HG03460 (cell line): ENCODE measurements at regions not wholly inside any gene's neighbourhood (a gene's known extent, or its start where the extent isn't known, plus 50 kb on each side); places are given as distances from the start of the nearest gene placed in this dataset.

Experiments used
- ATAC-seq: cut with Tn5 transposase; IDR thresholded peaks from one replicate; pipeline ENCODE4 v1.9.1; 2021; ENCODE audit not compliant: unreplicated experiment

DNA sequence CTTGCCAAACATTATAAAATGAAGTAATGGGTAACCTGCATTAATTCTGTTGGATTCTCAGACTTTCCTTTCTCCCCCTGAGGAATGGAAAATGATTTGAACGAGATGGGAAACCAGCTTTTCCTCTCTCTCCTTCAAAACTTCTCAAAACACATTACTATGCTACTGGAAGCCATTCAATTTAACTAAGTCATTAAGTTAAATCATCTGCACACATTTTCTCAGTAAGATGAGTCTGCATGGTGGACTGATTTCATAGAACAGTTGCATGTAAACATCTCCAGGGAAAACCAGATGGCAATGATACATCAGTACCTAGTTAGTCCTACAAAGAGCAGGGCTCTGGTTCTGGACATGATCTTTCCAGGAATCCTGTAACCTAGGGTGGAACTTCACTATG is 59.9 kb downstream of the BMP4 start:
- ATAC-seq: no peak

DNA sequence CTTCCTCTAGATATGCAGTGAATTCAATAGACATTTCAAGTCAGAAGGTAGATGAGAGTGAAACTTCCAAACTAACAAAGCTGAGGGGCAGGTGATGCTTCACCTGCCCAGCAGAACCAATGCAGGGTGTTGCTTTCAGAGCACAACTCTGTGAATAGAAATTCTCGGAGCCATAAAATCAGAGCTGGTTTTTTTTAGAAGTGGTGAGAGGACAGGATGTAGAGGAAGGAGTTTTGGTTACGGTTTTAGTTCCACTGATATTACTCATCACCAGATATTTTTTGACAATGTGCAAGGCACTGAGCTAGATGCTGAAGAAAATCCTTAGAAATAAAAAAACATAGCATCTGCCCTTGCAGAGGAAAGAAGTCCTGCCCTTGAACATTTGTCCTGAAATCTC is 62.2 kb downstream of the BMP4 start:
- peak; percentile 59 for ATAC-seq

DNA sequence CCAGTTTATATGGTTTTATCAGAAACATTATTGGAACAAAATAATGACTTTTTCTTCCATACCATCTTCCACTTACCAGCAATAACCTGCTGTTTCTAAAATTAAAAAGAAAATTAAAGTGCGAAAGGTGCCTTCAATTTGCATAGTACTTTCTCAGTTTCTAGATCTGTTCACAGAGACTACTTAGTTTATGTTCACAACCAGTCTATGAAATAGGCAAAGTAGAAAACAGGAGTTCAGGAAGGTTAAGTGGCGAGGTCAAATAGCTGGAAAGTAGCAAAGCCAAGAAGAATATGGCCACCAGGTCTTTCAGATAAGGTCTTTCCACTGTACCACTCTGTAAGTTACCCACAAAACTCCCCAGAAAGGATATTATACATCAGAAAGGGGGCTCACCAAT is 63.3 kb downstream of the BMP4 start:
- no peak for ATAC-seq

DNA sequence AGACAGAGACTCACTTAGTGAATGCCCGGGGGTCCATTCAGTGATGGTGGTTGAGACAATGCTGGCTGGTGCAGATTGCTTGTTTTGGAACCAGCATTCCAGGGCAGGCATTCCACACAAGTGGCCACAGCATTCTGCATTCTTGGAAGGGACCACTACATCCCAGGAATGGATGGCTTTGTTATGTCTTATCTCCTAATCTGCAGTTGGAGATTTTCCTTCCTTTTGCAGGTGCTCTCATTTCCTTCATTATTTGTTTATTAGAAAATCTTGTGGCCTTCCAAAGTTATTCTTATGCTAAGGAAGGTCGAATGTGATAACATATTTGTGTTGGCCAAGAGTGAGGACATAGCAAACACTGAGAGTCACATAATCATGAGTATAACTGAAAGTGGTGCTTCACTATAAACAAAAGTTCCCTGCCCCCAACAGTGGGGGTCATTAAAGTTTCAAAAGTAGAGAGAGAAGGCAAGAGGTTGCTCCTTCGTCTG is 66.0 kb downstream of the BMP4 start:
- no peak for ATAC-seq

DNA sequence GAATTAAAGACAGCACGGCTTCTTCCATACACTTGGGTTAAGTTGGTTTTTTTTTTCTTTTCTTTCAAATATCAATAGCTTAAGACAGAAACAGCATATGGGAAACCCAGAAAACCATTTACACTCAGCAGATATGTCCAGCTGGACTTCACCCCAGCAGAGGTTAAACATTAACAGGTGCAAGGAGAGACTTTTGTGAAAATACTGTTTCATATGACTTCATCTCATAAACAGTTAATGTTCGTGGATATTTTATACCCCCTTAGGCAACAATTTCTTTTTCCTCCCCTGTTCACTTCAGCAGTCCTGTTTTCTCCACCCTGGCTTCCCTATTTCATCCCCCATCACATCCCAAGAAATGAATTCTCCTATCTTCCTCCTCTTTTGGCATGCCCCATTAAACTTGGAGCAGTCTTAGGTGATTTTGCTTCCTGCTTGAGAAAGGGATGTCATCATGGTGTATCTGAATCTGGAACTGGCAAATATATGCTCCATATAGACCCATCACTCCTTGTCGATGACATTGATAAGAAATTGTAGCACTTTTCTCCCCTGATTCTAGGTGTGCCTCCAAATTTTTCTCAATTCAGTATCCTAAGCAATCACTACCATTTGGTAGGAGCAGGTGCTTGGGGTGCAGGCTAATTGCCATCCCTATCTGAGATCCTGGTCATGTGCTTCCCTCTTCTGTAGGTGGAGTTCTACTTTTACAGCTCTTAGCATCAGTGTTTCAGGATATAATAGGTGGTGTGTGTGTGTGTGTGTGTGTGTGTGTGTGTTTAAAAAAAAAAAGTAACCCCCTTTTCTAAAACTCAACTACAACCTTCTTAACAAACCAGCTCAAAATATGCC is 67.9 kb downstream of the BMP4 start:
- no peak for ATAC-seq

DNA sequence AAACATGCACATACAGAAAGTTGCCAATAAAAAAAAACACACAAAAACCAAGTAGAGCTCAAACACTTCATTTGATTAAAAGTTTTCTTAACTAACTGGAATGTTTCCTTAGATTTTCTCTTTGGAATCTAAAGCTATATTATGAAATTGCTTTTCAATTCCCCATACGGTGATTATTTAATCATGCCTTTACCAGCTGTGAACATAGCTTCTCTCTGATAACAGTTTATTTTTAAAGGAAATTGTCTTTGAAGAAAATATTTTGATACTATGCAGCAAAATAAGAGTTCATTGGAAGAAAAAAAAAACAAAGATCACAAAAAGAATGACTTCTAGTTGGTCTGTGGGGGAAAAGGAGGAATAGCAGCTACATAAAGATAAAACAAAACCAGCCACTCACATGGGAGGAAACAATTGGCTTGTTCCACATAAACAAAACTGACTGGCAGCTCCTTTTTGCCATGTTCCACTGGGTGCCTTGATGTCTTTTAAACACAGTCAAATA is 71.4 kb downstream of the BMP4 start:
- ATAC-seq: no peak

DNA sequence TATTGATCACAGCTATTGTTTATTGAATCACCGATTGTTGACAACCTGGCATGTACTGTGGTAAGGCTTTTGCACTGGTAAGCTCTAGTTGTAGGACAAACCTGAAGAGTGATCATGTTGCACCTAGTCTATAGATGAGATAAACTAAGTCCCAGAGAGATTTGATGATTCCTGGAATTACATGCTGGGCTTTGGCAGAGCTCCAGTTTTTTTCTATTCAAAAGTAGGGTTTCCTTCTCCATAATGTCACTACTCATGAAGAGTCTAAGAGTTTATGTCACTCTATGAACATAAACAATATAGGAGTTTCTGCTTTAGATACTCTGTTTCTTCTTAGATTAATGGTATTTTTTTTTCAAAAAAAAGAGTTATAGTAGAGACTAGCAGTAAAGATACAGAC is 72.0 kb downstream of the BMP4 start:
- ATAC-seq: no peak

DNA sequence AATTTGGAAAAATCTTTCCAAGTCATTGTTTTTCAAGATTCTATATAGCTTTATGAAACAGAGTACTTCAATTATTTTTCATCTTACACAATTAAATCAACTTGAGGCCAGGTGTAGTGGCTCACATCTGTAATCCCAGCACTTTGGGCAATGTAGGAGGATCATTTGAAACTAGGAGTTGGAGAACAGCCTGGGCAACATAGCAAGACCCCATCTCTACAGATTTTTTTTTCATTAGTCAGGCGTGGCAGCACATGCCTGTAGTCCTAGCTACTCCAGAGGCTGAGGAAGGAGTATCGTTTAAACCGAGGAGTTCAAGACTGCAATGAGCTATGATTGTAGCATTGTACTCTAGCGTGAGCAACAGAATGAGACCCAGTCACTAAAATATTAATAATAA is 72.9 kb downstream of the BMP4 start:
- no peak for ATAC-seq

DNA sequence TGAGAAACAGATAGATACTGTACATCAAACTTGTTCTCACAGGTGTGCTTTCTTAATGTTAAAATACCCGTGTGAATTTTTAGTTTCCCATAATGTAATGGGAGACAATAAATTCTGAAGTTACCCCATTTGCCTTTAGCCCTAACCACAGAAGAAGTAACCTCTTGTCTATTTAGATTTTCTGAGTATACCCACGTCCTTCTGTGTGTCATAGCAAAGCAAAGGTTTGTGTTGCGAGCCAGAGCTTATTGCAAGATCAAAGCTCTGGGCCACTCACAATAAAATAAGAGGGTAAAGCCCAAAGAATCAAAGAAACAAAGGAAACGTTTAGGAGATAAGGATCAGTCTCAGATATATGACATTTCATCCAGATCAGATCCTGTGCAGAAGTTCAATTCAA is 73.9 kb downstream of the BMP4 start:
- ATAC-seq: no peak

DNA sequence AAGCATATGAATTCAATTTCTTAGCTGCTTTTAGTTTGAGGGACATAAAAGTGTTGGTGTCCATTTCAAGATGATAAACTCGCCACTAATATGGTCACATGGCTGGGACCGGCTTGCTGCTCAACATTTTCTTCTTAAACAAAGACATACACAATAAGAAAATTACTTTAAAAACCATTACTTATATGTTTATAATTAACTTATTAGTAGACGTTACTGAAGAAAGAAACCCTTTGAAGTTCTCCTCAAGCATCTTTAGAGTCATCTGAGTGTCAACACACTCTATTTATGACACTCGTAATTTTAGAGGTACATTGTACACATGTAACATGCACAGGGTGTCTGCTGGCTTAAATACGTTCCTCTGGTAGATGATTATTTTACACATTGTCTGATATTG is 74.7 kb downstream of the BMP4 start:
- no peak for ATAC-seq

DNA sequence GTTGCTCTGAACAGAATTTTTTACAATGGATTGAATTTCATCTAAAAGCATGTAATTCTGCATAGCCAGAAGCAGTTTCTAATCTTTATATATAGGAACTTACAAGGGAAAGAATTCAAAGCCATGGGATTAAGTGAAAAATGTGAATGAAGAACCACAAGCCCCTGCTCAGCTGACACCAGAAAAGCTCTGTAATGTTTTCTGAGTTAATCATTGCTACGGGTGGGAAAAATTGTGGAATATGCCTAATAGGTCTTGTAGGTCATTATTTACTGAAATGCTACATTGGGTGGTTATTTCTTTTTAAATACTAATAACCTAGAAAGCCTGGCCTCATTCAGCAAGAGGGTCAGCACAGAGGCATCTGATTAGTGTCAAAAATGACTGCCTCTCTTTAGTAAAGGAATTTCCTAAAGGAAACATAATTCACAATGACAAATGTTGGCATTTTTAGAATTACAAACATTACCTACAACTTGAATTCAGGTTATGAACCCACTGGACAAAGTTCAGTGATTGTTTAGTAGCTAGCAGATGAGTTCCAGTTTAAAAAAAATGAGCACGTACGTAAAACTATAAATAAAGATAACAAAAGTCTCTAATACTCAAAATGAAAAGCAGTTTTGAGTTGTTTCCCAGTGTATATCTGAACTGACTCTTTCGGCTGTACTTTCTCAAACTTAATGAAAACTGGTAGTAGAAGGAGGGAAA is 75.3 kb downstream of the BMP4 start:
- no peak for ATAC-seq

DNA sequence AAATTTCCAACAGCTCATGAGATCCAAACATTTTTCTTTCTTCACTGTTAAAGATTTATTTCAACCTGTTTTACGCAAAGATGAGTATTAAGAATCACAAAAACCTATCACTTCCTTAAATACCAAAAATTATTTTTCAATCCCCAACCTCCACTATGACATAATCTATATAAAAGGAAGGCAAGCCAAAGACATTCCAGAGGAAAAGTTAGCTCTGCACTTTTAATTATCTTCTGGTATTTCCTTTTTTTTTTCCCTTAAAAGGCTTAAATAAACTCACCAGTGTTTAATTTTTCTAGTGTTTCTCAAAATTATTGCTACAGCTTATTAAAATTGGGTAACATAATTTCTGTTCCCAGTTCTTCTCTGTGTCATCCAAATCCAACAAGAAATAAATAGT is 75.9 kb downstream of the BMP4 start:
- ATAC-seq: no peak

DNA sequence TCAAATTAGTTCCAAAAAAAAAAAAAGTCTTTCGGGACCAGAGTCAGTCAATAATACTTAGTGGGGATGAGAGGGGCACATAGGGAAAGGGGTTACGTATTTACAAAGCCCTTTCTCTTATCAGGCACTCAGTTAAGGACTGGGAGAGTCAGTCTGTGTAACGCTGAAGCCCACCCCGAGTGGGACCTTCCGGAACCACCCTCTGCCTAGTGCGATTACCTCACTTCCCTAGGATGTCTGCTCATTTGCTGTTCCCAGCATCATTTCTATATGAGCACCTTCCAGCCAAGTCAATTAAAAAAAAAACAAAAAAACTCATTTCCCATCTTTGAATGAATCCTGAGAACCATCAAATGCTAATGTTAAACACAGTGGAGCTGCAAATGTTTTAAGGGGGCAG is 76.9 kb downstream of the BMP4 start:
- no peak for ATAC-seq

DNA sequence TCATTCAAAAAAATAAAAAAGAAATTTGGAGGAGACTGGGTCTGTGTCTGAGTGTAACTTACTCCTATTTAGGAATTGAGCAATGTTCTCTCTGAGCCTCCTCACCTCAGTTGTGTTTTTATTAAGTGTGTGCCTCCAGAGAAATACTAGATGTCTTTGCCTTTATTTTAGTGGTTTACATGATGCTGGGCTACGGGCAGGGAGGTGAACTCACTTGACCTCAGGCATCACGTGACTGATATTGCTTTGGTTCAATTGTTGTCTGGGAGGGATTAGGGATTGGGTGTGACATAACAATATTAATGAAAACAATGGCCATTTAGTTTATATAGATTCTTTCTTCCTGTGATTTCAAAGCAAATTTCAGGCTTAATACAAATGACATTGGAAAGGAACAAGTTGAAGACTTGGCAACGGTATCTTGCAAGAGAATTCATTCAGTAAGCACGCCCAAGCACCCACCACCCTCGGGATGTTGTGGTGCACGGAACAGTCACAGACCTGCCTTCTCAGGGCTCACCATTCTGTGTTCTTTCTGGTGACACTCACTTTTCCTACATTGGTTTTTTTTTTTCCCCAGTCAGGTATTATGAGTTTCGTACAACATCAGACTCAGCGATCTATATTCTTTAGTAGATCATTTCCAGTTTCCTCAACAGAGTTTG is 77.5 kb downstream of the BMP4 start:
- ATAC-seq: no peak

DNA sequence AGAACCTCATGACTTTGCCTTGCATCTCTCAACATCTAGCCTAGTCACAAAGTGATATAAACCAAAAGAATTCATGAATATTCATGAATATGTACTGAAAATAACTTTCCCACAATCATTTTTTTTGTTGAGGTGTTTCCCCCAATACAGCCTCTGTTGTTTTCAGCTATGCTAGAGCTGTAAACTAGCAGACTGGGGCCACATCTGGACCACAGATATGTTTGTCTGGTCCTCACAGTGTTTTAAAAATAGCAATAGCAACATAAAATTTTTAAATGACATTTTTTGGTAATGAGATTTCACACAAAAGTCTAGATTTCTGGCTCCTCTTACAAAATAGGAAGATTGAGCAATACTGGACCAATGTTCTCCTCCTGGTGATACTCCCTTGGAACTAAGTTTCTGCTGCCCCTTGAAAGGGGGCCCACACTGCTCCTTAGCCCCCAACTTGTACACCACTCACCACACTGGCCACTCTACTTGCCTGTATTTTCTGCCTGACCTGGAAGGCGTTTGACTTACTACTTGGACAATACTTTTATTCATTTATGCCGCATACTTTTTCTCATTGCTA is 81.2 kb downstream of the BMP4 start:
- ATAC-seq: no peak

DNA sequence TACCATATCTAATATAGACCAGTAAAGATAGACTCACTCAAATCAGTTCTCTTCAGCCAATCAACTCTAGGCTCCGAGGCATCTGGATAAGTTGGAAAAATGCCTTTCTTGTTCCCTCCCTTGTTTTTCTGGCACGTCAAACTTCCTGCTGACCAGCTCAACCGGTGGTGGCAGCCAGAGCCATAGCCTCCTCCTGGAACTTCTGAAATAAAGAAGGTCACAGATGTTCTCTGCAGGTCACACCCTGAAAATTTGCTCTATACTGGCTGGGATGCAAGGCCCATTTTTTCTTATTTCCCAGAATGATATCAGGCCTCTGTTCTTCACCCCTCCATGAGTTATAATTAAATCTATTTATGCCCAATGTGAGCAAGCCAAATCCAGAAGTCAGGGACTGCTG is 81.9 kb downstream of the BMP4 start:
- ATAC-seq: no peak

DNA sequence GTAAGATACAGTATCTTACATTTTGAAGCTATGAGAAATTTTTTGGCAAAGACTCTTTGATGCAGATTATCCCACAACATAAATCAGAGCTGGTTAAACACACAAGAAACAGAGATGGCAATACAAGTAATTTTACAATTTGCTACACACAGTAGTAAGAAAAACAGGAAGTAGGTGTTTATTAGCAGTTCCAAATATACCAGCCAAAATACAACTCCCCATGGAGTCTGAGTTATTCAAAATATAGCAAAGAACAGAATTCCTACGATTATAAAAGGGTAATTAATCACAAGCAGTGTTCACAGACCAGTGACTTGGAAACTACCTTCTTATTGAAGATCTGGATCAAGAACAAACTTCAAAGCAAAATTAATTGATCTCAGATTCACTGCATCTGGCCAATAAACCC is 83.9 kb downstream of the BMP4 start:
- ATAC-seq: no peak

DNA sequence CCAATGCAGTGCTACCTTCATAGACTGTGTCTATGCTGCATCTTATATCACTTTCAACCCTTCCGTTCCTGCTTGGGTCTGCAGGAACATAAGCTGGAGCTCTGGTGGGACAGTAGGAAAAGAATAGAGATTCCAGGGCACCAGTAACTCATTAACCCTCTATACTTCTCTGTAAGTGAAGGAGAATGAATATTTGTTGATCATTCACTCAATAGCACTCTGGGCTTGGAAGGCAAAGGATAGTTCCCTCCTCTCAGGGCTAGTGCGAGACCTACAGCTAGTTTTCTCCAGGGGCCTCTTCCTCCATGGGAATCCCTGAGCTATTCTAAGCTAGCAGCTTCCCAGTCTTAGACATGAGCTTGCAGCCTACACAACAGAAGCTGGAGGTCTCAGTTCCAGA is 84.7 kb downstream of the BMP4 start:
- no peak for ATAC-seq

DNA sequence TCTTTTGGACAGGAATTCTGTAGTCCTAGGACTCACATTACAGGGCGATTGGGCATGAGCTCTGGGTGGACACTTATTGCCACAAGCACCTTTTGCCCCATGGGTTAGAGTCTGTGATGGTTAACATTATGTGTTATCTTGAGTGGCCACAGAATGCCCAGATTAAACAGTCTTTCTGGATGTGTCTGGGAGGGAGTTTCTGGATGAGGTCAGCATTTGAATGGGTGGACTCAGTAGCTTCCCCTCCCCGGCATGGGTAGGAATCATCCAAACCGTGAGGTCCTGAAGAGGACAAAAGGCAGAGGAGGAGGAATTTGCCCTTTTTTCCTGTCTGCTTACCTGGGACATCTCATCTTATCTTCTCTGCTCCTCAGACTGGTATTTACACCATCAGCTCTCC is 85.6 kb downstream of the BMP4 start:
- no peak for ATAC-seq

DNA sequence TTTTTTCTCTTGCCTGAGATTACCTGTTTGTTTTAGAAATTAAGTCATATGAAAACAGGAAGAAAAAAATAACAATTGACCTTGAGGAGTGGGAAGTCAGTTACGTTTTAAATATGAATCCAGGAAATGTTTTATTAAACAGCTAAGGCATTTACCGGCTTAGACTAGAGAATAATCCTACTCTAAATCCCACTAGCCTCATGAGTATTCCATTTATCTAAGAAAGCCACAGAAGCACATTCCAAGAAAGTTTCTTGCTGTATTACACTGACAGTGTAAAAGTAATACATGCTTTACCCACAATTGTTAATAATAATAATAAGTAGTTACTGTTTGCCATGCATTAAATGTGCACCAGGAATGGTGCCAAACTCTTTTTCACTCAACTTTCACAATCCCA is 90.9 kb downstream of the BMP4 start:
- ATAC-seq: no peak

DNA sequence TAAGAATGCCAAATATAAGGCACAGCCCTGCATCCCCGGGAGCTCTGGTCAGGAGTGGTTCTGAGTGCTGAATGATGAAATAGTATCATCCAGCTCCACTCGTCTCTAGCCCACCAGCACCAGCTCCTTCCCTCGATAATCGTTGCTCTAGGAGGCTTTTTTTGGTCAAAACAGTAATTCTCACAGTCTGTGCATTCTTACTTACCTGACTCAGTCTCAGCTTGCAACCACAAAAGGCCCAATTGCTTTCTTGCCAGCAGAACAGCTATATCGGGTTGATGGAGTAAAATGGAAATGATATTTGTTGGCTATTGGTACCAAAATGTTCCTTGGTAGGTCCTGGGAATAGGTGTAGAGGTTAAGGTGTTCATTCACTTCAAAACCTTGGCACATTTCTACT is 94.8 kb downstream of the BMP4 start:
- no peak for ATAC-seq

DNA sequence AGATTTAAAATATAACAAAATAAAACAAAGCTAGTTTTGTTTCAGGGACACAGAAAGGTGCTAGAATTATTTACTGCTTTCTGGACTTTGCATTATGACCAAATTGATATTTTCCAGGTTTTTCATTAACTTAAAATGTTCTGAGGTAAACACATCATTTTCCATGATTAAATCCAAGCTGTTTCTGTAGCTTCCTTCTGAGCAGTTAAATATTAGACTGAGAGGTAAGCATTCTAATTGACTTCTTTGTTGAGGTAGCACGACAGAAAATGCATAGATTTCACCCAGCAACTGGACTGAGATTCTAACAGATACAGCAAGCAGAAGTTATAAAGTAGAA is 98.3 kb downstream of the BMP4 start:
- no peak for ATAC-seq
